Prostate gland (tissue), 2 donors: ENCODE measurements at regions not wholly inside any gene's neighbourhood (a gene's known extent, or its start where the extent isn't known, plus 50 kb on each side); places are given as distances from the start of the nearest gene placed in this dataset.

ENCODE experiments used
- POLR2A ChIP-seq: fragments of 450-650 bp; IDR thresholded peaks from one replicate; pipeline ENCODE4 v1.6.1; 2016; ENCODE audit warnings: antibody characterized with exemption, mild to moderate bottlenecking
- POLR2AphosphoS5 ChIP-seq: sonication (generic); formaldehyde crosslinking; IDR thresholded peaks from one replicate; pipeline ENCODE4 v1.6.1; 2017; ENCODE audit warnings: antibody characterized with exemption
- TF ChIP-seq, protein P1 (sequence below), 4 experiments: fragments of 200-600 bp in 2 of 4; fragments of 450-650 bp in 2 of 4; sonication (generic) in 2 of 4; IDR thresholded peaks; 1 replicate in 3 of 4; 2 replicates in 1 of 4; pipeline ENCODE4 v1.5.1; 2016 to 2019; ENCODE audit warnings: antibody characterized with exemption in 4 of 4, mild to moderate bottlenecking in 2 of 4, moderate library complexity in 2 of 4

DNA sequence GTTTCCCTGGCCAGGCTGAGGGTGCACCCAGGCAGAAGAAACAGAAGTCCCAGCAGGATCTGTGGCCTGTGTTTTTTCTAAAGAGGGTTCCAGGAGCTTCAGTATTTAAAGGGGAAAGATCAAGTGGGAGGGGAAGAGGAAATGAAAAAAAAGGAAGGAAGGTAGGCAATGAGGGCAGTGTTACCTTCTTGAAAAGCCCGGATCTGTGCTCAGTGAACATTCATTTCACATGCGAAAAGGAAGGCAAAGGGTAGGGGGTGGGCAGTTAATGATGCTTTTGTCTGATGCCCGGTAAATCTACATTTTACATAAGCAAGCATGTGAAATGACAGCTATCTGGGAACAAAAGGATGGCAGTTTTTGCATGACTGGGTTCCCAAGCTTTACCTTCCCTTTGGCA lies 326.2 kb downstream of the UQCRFS1 start:
- TF ChIP-seq POLR2A (no peak), POLR2AphosphoS5 (no peak)
- TF ChIP-seq, protein P1, sequence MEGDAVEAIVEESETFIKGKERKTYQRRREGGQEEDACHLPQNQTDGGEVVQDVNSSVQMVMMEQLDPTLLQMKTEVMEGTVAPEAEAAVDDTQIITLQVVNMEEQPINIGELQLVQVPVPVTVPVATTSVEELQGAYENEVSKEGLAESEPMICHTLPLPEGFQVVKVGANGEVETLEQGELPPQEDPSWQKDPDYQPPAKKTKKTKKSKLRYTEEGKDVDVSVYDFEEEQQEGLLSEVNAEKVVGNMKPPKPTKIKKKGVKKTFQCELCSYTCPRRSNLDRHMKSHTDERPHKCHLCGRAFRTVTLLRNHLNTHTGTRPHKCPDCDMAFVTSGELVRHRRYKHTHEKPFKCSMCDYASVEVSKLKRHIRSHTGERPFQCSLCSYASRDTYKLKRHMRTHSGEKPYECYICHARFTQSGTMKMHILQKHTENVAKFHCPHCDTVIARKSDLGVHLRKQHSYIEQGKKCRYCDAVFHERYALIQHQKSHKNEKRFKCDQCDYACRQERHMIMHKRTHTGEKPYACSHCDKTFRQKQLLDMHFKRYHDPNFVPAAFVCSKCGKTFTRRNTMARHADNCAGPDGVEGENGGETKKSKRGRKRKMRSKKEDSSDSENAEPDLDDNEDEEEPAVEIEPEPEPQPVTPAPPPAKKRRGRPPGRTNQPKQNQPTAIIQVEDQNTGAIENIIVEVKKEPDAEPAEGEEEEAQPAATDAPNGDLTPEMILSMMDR (IDR thresholded peaks at IDR 0.05): no peak
